Hematopoietic multipotent progenitor cell treated with erythropoietin and hydrocortisone succinate and interleukin-3 and kit ligand, for 15 days (in vitro differentiated cells): ENCODE measurements at regions not wholly inside any gene's neighbourhood (a gene's known extent, or its start where the extent isn't known, plus 50 kb on each side); places are given as distances from the start of the nearest gene placed in this dataset.

Experiments used
- DNase-seq: peaks from one replicate; pipeline ENCODE4 v3.0.0-alpha.2; 2015; ENCODE audit warnings: low spot score

DNA sequence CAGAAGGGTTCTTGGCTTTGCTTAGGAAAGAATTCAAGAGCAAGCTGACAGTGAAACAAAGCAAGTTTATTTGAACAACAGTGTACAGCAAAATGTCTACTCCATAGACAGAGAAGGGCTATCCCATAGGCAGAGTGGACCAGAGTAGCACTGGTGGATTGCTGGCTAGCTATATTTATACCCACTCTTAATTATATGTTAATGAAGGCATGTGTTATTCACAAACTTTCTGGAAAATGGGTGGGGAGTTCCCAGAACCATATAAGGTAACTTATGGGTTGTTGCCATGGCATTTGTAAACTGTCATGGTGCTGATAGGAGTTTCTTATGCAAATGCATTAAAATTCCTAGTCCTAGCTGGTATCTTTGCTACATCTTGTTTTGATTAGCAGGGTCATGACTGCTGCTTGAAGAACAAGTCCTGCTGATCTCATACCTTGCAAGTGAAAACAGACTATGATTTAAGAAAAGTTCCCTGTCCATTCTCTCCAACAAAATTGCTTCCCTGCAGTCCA is 330.5 kb downstream of the BUD13 start:
- no peak for DNase-seq

DNA sequence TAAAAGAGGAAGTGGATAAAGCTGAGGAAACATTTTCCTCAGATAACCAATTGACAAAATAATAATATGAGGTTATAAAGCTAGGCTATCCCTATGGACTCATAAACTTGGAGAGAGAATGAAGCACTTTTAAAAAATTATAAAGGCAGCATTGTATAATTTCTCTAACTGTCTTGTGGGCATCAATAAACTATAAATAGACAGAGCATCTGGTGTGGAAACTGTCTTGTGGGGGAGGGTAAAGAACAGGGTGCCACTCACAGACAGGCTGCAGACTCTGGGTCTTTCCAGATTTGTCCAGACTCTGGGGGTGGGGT is 333.5 kb downstream of the BUD13 start:
- no peak for DNase-seq

DNA sequence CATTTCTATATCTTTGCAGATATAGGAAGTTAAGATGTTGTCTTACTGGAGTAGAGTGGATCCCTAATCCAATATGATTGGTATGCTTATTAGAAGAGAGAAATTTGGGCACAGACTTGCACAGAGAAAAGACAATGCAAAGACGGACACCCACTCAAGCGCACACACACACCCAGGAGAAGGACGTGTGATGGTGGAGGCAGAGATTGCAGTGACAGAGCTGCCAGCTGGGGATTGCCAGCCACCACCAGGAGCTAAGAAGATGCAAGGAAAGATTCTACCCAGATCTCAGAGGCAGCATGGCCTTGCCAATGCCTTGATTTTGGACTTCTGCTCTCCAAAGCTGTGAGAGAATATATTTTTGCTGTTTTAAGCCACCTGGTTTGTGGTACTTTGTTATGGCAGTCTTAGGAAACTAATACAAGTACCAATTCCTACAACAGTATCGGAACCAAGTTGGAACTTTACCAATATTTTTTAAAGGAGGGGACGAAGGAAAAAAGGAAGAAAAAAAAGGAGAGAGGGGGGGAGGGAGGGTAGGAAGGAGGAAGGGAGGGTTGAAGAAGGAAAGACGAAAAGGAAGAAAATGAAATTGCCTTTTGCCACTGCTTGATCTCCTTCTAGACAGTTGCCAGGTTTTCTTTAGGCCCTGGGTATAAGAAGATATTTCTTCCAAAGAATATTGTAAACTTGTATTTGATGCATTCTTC is 334.0 kb downstream of the BUD13 start:
- DNase-seq, result no peak

DNA sequence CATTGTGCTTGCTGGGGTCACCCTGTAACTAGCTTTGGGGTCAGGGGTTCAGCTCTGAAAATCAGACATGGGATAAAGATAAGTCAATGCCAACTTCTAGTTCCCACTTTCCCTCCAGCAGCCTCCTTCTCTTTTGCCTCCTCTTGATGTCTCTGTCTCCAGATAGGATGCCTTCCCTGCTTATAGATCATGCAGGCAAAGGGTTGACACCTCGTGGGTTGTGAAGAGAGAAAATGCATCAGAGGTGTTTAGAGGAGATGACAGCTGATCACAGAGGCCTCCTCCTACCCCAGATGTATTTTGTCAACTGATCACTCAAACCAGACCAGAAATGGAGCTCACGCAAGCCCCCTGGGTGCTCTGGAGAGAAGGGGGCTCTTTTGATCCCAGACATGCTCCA is 337.8 kb downstream of the BUD13 start:
- DNase-seq, result no peak

DNA sequence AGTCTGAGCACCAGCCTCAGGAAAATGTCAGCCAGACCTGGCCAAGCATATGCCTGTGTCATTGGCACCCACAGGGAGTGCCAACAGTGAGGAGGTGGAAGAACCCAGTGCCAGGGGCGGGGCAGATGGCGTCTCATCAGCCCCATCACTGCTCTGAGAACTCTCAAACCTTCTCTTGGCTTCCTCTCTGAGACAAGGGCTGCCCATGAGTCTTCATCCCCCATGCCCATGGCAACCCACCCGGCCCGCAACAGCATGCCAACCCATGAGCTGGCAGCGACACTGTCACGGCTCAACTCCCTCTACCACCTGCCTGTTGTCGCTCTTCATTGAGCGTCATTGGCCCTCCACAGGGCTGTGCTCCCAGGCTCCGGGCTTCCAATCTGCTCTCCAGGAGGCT is 340.5 kb downstream of the BUD13 start:
- DNase-seq, result no peak

DNA sequence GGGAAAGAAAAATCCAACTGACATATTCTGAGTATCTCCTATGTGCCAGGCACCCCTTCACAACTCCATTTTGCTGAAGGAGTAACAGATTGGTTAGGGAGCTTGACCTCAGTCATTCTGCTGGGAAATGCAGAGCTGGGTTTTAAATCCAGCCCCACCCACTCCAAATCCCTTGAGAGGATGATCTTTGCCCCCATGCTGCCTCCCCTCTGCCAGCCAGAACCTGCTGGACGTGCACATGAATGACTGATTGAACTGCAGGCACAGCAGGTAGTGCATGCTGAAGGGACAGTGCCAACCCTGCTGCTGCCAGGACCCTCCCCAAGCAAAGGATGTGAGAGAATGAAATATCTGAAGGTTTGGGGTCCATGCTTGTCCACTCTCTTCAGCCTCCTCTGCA is 340.9 kb downstream of the BUD13 start:
- DNase-seq, result no peak

DNA sequence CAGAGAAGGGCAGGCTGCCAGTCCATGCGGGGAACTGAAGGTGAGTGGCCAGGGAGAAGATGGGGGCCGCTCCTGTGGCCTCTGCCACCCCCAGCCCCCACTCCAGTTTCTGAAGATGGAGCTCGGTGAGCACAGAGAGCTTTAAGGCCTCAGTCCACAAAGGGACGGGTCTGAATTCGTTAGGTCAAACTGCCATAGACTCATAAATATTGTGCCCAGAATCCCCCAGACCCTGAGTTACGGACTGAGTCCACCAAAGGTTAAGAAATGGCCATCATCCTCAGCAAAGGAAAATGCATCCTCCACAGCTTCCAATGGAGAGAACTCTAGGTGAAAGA is 344.2 kb downstream of the BUD13 start:
- DNase-seq, result no peak

DNA sequence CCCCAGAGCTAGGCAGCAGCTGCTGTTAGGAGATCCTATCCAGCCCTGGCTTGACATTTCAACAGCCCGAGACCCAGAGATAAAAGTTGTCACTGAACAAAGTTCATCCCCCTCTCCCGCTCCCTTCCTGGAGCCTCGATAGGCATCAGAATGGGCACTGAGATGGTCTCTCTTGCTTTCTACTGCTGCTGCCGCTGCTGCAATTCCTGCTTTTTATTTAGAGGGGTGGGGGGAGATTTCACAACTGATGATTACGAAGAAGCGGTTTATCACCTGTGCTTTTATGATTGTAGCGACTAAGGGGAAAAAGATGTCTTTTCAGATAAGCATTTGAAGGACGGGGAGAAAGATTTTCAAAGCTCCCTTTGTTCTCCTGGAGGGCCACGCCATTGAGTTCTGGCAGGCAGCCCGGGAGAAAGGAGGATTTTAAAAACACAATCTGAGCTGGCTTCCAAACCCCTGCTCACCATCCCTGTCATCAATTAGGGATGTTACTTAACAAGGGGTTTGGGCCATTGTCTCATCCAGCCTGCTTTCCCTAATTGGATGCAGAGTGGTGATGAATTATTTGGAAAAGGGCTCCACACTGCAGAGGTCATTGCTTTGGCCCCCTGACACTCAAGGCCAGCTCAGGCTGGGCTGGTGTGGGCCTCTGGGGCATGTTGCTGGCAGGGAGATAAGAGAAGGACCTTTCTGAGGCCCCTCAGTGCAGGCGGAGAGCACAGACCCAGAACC is 344.7 kb downstream of the BUD13 start:
- no peak for DNase-seq

DNA sequence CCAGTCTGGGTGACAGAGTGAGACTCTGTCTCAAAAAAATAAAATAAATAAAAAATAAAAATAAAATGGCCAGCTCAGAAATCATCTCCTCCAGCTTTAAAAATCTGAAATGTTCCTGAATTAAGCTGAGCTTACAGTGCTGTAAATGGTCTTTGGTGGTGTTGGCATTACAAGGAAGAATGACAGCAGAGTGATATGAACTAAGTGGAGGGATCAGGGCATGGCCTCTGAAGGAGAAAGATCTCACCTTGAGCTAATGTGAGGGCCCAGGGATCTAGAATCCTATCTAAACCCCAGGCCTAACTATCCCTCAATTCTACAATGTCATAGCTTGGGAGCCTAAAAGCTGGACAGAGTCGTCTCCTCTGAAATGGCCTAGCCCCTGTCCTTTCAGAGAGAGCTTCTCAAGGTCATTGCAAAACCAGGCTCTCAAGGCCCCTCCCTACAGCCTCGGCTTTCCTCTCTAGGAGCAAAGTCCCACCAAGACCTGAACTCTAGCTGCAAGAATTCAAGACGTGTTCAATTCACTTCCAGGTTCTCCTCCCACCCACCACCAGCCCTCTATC is 345.4 kb downstream of the BUD13 start:
- no peak for DNase-seq

DNA sequence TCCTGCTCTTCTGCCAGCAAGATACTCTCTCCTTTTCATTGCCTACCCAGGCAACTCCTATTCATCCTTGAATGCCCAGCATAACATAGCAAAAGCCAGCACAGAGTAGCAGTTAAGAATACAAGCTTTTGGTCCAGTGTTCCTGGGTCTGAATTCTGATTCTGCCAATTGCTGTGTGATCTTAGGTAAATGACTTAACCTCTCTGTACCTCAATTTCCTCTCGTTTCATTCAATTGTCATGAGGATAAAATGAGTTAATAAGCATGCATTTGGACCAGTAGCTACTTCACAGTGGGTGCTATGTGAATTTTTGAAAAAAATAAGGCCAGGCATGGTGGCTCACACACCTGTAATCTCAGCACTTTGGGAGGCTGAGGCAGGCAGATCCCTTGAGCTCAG is 346.0 kb downstream of the BUD13 start:
- DNase-seq, result no peak

DNA sequence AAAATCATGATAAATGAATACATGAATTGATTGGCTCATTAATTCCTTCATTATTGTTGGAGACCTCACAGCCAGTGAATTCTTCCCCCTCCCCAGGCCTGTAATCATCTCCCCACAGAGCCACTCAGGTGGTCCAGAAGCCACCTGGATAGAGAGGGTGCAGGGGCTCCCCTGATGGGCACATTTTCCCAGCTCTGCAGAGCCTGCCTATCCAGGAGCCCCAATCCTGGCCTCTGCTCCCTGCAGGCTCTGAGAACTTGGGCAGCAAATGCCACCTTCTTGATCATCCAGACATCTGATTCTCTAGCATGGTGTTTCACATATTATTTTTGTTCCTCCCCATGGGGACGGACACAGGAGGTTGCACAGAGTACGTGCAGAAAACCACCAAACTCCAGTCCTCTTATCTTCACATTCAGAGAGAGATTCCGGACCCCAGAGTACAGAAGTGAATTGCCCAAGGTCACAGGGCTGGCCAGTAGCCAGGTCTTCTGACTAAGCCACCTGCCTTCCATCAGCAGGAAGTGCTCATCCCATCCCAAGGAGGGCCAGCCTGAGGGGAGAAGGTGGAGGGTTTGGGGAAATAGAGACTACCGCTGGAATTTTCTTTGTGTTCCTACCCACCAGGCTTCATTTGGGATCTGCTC is 348.0 kb downstream of the BUD13 start:
- no peak for DNase-seq

DNA sequence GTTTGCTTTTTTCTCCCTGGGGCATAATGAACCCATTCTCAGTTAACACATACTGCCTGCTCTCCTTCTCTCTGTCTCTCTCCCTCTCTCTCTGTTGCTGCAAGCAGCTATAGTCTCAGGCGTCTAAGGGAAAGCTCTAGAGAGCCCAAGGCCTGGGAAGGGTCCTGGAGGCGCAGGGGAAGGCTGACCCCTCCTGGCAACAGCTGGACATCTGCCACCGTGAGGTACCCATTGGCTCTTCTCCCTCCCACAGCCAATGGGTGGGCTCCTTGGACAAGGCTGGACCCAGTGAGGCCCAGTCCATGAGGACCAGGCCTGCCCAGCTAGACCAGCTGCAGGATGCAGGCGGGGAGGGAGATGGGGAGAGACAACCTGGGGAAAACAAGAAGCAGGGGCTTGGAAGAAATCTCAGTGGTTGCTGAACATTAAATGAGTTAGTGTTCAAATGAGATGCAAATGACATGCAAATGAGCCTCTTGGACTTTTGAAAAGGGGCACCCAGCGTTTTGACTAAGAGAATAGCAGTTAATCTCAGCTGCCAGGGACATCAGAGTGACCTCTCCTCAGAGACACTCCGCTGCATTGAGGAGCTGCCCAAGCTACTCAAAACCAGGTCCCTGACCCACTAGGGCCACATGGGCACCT is 349.7 kb downstream of the BUD13 start:
- DNase-seq, result no peak

DNA sequence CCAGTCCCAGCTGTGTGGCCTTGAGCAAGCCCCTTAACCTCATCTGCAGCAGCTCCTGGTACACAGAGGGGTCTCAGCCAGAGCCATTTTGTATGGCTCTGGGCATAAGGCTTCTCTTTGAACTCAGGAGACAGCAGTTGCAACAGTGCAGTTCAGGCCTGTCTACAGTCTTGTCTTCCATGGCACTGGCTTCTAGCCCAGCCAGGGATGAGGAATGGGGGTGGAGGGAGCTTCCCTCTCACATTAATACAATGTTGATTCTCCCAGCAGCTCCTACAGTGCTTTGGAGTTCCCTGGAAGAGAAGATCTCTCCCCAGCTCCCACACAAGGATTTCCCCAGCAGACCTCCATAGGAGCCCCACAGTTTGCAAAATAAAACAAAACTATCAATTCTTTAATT is 350.2 kb downstream of the BUD13 start:
- no peak for DNase-seq

DNA sequence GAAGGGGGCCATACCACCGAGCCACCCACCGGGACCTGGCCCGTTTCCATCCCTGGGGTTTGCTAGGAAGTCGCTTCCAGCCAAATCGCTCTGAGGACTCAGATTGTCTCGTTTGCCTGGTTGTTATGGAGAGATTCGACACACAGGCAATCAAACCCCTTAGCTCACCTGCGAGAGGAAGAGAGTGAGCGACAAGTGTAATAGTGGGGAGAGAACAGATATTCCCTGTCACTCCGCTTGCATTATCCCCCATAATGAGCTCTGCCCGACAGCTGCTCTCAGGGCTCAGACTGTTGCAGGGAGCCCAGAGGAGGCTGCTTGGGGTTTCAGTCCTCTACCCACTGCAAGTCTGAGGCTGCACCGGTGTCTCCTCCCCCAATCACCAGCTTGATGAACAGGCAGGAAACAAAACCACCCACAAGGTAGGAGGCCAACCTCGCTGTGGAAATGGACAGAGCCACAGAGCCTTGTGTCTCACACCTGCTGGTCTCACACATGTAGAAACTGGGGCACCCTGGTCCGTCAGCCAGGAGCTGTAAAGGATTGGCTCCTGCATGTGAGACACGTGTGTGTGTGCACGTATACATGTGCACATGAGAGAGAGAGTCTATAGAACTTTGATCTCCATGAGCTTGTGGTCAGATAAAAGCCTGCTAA is 351.1 kb downstream of the BUD13 start:
- no peak for DNase-seq

DNA sequence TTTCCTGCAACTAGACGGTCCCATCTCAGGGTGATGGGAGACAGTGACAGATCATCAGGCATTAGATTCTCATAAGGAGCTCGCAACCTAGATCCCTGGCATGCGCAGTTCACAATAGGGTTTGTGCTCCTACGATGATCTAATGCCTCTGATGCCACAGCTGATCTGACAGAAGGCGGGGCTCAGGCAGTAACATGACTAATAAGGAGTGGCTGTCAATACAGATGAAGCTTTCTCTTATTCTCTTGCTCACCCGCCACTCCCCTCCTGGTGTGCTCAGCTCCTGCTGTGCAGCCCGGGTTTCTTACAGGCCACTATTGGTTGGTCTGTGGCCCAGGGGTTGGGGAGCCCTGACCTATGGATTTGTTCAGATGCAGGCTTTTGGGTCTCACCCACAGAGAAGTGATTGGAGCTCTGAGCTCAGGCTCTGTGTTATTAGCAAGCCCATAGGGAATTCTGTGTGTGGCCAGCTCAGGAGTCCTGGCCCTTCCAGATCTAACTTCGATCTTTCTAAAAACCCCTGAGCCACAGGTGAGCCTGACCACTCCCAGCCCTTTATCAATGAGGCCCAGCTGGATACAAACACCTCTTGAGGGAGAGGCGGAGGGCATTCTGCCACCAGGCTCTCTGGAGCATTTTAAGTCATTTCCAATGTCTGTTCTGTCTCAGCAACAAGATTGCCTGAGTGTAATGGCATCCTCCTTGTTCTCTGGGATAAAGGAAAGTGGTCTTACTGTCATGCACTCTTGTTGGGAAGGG is 351.8 kb downstream of the BUD13 start:
- no peak for DNase-seq

DNA sequence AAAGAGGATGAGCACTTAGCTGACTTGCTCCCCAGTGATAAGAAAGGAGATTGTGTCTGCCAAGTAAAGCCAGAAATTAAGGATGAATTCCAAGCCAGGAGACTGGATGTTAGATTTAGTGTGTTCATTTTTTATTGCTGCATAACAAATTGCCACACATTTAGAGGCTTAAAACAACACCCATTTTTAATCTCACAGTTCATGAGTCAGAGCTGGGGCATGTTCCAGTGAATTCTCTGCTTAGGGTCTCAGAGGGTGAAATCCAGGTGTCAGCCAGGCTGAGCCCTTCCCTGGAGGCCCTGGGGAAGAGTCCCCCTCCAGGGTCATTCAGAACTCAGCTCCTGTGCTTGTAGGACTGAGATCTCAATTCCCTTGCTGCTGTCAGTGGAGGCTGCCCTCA is 352.8 kb downstream of the BUD13 start:
- DNase-seq, result no peak

DNA sequence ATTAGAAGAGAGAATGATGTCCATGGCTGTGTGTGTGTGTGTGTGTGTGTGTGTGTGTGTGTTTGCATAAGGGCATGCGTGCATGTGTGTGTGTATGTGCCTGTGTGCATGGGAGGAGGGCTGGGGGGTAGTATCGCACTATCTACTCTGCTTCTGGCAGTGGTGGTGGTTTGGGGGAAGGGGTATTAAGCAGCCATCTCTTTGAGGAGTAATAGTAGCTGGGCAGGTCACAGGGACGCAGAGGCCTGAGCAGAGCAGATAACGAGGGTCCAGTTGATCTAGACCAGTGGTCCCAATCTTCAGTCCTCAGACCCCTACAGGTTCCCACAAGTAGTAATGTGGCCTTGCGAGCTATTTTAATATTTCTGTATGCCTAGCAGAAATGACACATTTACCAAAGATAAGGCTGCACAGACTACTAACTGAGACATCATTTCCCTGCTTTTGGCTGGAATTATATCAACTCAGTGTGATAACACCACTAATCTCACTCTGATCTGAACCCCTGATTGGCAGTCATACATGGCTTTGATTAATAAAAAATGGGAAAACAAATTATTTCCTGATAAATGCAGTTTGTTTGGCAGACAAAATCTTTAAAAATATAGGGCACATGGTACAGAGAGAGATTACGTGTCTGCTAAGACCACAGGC is 354.3 kb downstream of the BUD13 start:
- no peak for DNase-seq

DNA sequence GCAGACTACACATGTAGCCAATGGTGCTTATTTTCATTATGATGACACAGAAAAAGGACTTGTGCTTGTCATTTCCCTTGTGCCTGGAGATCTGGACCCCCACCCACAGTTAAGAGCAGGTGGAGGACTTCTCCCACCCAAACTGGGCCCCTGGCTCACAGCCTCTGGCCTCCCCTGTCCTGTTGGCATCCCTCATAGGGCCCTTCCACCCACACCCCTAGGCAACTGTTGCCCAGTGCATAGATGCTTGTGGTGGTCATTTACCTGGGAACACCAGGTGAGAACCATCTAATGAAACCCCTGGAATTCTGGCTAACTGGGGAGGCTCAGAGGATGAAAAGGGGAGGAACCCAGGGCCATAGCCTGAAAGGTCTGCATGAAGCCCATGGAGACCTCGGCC is 355.9 kb downstream of the BUD13 start:
- DNase-seq, result no peak

DNA sequence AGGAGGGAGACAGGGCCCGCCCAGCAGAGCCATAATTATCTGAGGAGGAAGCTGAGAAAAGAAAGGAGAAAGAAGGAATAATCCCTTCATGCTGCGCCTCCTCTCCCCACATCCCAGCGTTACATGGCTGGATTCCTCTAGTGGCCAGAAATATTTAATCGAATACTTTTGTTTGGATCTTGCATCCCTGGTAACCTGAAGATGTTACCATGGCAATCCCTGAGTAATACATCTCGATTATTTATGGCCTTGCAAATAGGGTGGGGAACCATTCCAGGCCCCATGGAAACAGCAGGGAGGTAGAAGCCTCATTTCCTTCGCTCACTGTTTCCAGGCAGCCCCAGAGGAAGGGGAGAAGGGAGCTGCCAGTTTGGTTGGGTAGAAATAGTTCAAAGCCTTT is 357.7 kb downstream of the BUD13 start:
- DNase-seq, result no peak

DNA sequence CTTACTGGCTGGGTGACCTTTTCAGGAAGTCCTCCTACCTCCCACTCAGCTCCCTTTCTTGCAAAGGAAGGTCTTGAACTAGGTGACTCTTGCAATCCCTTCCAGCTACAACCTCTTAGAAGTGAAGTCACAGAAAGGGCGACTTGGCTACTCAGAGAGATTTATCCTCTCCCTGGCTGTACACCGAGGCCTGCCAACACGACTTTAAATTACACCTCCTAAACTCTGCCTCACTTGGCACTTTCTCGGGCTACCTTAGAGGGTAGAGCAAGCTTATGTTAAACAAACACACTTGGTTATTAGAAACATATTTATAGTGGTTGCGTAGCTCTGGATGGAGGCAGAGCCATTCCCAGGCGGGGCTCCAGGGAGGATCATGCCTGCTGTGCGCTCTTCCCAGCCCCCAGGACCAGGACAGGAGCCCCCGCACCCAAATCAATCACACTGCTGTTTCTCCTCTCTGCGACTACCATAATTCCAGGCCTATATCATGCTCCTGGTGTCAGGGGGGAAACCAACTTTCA is 358.4 kb downstream of the BUD13 start:
- no peak for DNase-seq
